GM19043 (cell line): ENCODE measurements at regions not wholly inside any gene's neighbourhood (a gene's known extent, or its start where the extent isn't known, plus 50 kb on each side); places are given as distances from the start of the nearest gene placed in this dataset.

Experiments used
- ATAC-seq: cut with Tn5 transposase; IDR thresholded peaks from one replicate; pipeline ENCODE4 v1.9.1; 2021; ENCODE audit warnings: low read depth; ENCODE audit not compliant: unreplicated experiment

- ATAC-seq, result no peak
These were observed 185.8 kb upstream of the PPP2R3A start for GRCh38 chr3:135779590-135780235.

- ATAC-seq, result no peak
These were observed 184.3 kb upstream of the PPP2R3A start for GRCh38 chr3:135781026-135781815.

- peak; percentile 90 for ATAC-seq
These were observed 181.0 kb upstream of the PPP2R3A start for GRCh38 chr3:135784557-135784956.

- no peak for ATAC-seq
These were observed 177.4 kb upstream of the PPP2R3A start for GRCh38 chr3:135788146-135788545.

GRCh38 chr3:135788978-135789377 lies 176.6 kb upstream of the PPP2R3A start:
- ATAC-seq, result no peak

- ATAC-seq, result no peak
These were observed 173.4 kb upstream of the PPP2R3A start for GRCh38 chr3:135792174-135792573.

GRCh38 chr3:135792858-135793475 lies 172.6 kb upstream of the PPP2R3A start:
- no peak for ATAC-seq

GRCh38 chr3:135800071-135800549 lies 165.4 kb upstream of the PPP2R3A start:
- no peak for ATAC-seq

- no peak for ATAC-seq
These were observed 164.5 kb upstream of the PPP2R3A start for GRCh38 chr3:135801018-135801417.

- no peak for ATAC-seq
These were observed 163.4 kb upstream of the PPP2R3A start for GRCh38 chr3:135802171-135802570.

GRCh38 chr3:135803028-135803692 lies 162.4 kb upstream of the PPP2R3A start:
- no peak for ATAC-seq

GRCh38 chr3:135805752-135806151 lies 159.8 kb upstream of the PPP2R3A start:
- no peak for ATAC-seq

- no peak for ATAC-seq
These were observed 159.2 kb upstream of the PPP2R3A start for GRCh38 chr3:135806317-135806716.

- ATAC-seq, result no peak
These were observed 157.6 kb upstream of the PPP2R3A start for GRCh38 chr3:135807879-135808278.

GRCh38 chr3:135809021-135809634 lies 156.4 kb upstream of the PPP2R3A start:
- ATAC-seq, result no peak

GRCh38 chr3:135811651-135812050 lies 153.9 kb upstream of the PPP2R3A start:
- ATAC-seq, result no peak

- no peak for ATAC-seq
These were observed 153.5 kb upstream of the PPP2R3A start for GRCh38 chr3:135812057-135812456.

- no peak for ATAC-seq
These were observed 131.1 kb upstream of the PPP2R3A start for GRCh38 chr3:135834465-135834864.

- ATAC-seq, result no peak
These were observed 127.4 kb upstream of the PPP2R3A start for GRCh38 chr3:135837977-135838631.

GRCh38 chr3:135840436-135840835 lies 125.1 kb upstream of the PPP2R3A start:
- ATAC-seq, result no peak
